ENCODE measurements at regions not wholly inside any gene's neighbourhood (a gene's known extent, or its start where the extent isn't known, plus 50 kb on each side); places are given as distances from the start of the nearest gene placed in this dataset.

- TF ChIP-seq CTCF (IDR thresholded peaks at IDR 0.05) (no peak), POLR2A (IDR thresholded peaks at IDR 0.05) (no peak), POLR2AphosphoS5 (IDR thresholded peaks at IDR 0.05) (no peak)
Measured at GRCh38 chr13:90883592-90883991, 463.9 kb upstream of the MIR17HG start.
